SK-N-SH (cell line): ENCODE measurements at regions not wholly inside any gene's neighbourhood (a gene's known extent, or its start where the extent isn't known, plus 50 kb on each side); places are given as distances from the start of the nearest gene placed in this dataset.

Experiments
- CTCF ChIA-PET: fragments of 300-600, 350-600 bp; formaldehyde crosslinking; extraction: SDS; loops from one replicate; lab custom pipeline; 2021; lab: Yijun Ruan, JAX
- POLR2A ChIA-PET: fragments of 350-600 bp; sonication (Branson Sonifier 250); formaldehyde crosslinking; extraction: SDS; loops from one replicate; lab custom pipeline; 2020; ENCODE audit warnings: antibody characterized with exemption, inconsistent platforms; lab: Yijun Ruan, JAX
- DNase-seq: peaks from one replicate; pipeline ENCODE4 v3.0.0; 2012
- H2AFZ ChIP-seq: fragments of 200-600 bp; sonication (generic); 2 replicates; pipeline ENCODE4 v1.8.1; 2016; ENCODE audit warnings: antibody characterized with exemption, mild to moderate bottlenecking, low read depth
- H3F3A ChIP-seq: fragments of 200-600 bp; sonication (generic); replicated peaks from 2 replicates; pipeline ENCODE3; 2016; ENCODE audit warnings: antibody characterized with exemption, mild to moderate bottlenecking; ENCODE audit not compliant: insufficient read depth
- H3K27ac ChIP-seq, 2 experiments: fragments of 200-500 bp in 1 of 2; fragments of 200-600 bp in 1 of 2; sonication (Bioruptor generic) in 1 of 2; sonication (generic), shearing (Covaris generic) in 1 of 2; 2 replicates each; pipeline versions ENCODE4 v1.5.1 to v1.6.1; 2014 to 2016; ENCODE audit warnings: low read depth in 2 of 2, inconsistent platforms in 1 of 2, low read length in 1 of 2, mild to moderate bottlenecking in 1 of 2, mixed read lengths in 1 of 2
- H3K27me3 ChIP-seq: fragments of 200-600 bp; sonication (generic), shearing (Covaris generic); 2 replicates; pipeline ENCODE4 v1.6.1; 2016; ENCODE audit warnings: mixed run types; ENCODE audit not compliant: insufficient read depth
- H3K36me3 ChIP-seq, 2 experiments: fragments of 200-500 bp in 1 of 2; fragments of 200-600 bp in 1 of 2; sonication (Bioruptor generic) in 1 of 2; sonication (generic) in 1 of 2; replicated peaks in 1 of 2; 2 replicates each; pipeline versions ENCODE3 to v1.5.1; 2014 to 2016; ENCODE audit warnings: low read length in 1 of 2, mild to moderate bottlenecking in 1 of 2; ENCODE audit not compliant: insufficient read depth in 2 of 2, control insufficient read depth in 1 of 2
- H3K4me1 ChIP-seq, 2 experiments: fragments of 200-500 bp in 1 of 2; fragments of 200-600 bp in 1 of 2; sonication (Bioruptor generic) in 1 of 2; sonication (generic), shearing (Covaris generic) in 1 of 2; 2 replicates each; pipeline versions ENCODE4 v1.5.1 to v1.6.1; 2014 to 2016; ENCODE audit warnings: low read depth in 1 of 2, low read length in 1 of 2, mixed run types in 1 of 2; ENCODE audit not compliant: insufficient read depth in 2 of 2, control insufficient read depth in 1 of 2
- H3K4me2 ChIP-seq: fragments of 200-600 bp; sonication (generic), shearing (Covaris generic); 2 replicates; pipeline ENCODE4 v1.6.1; 2017; ENCODE audit warnings: mixed run types
- H3K4me3 ChIP-seq, 2 experiments: fragments of 200-500 bp in 1 of 2; fragments of 200-600 bp in 1 of 2; sonication (Bioruptor generic) in 1 of 2; sonication (generic), shearing (Covaris generic) in 1 of 2; 2 replicates each; pipeline versions ENCODE4 v1.5.1 to v1.8.1; 2014 to 2016; ENCODE audit warnings: low read depth in 2 of 2, inconsistent platforms in 1 of 2, low read length in 1 of 2, mild to moderate bottlenecking in 1 of 2, mixed read lengths in 1 of 2, moderate library complexity in 1 of 2
- H3K79me2 ChIP-seq: fragments of 200-600 bp; sonication (generic); 2 replicates; pipeline ENCODE4 v1.8.1; 2017; ENCODE audit warnings: mild to moderate bottlenecking; ENCODE audit not compliant: insufficient read depth
- H3K9ac ChIP-seq: fragments of 200-600 bp; sonication (generic); 2 replicates; pipeline ENCODE4 v1.6.1; 2017; ENCODE audit warnings: mixed run types
- H3K9me2 ChIP-seq: fragments of 200-600 bp; sonication (generic); 2 replicates; pipeline ENCODE4 v1.6.1; 2017; ENCODE audit warnings: mixed run types
- H3K9me3 ChIP-seq: fragments of 200-600 bp; sonication (generic); 2 replicates; pipeline ENCODE4 v1.6.1; 2017; ENCODE audit warnings: mixed run types, mild to moderate bottlenecking, moderate library complexity
- H4K20me1 ChIP-seq: fragments of 200-600 bp; sonication (generic); 2 replicates; pipeline ENCODE4 v1.6.1; 2017; ENCODE audit warnings: mild to moderate bottlenecking, mixed run types; ENCODE audit not compliant: insufficient read depth
- CHD2 ChIP-seq: fragments of 150-350 bp; IDR thresholded peaks from 2 replicates; pipeline ENCODE4 v1.6.1; 2018; ENCODE audit warnings: low read length; ENCODE audit not compliant: partially characterized antibody
- FOXJ3 ChIP-seq: sonication (generic); formaldehyde crosslinking; IDR thresholded peaks from 2 replicates; pipeline ENCODE4 v1.5.1; 2020; ENCODE audit warnings: mild to moderate bottlenecking, missing genetic modification reagents
- FOXM1 ChIP-seq: IDR thresholded peaks from 2 replicates; pipeline ENCODE4 v1.4.0; 2012; ENCODE audit warnings: low read depth, mild to moderate bottlenecking
- GABPA ChIP-seq: IDR thresholded peaks from 2 replicates; pipeline ENCODE4 v1.4.0; 2012; ENCODE audit warnings: low read depth, mild to moderate bottlenecking
- JUND ChIP-seq: IDR thresholded peaks from 2 replicates; pipeline ENCODE4 v1.4.0; 2012
- MEF2A ChIP-seq: IDR thresholded peaks from 2 replicates; pipeline ENCODE4 v1.4.0; 2012; ENCODE audit warnings: low read depth, borderline replicate concordance
- NFIC ChIP-seq: IDR thresholded peaks from 2 replicates; pipeline ENCODE4 v1.4.0; 2012; ENCODE audit warnings: borderline replicate concordance
- RCOR1 ChIP-seq: fragments of 150-350 bp; IDR thresholded peaks from 2 replicates; pipeline ENCODE4 v1.6.1; 2017; ENCODE audit warnings: antibody characterized with exemption, low read length
- RXRA ChIP-seq: IDR thresholded peaks from 2 replicates; pipeline ENCODE4 v1.4.0; 2012; ENCODE audit warnings: low read depth, mild to moderate bottlenecking, borderline replicate concordance
- SIN3A ChIP-seq: IDR thresholded peaks from 2 replicates; pipeline ENCODE4 v1.6.1; 2012; ENCODE audit warnings: low read depth, mild to moderate bottlenecking, low read length, moderate library complexity, borderline replicate concordance
- SMC3 ChIP-seq: IDR thresholded peaks from 2 replicates; pipeline ENCODE4 v1.6.1; 2012; ENCODE audit warnings: low read depth, low read length, improper control_type of control experiment
- TAF1 ChIP-seq: IDR thresholded peaks from 2 replicates; pipeline ENCODE4 v1.6.1; 2012; ENCODE audit warnings: low read depth, mild to moderate bottlenecking, low read length, moderate library complexity, borderline replicate concordance
- TEAD4 ChIP-seq: IDR thresholded peaks from 2 replicates; pipeline ENCODE4 v1.4.0; 2012; ENCODE audit warnings: mild to moderate bottlenecking, borderline replicate concordance; ENCODE audit not compliant: insufficient read depth
- WGBS: methylation state at CpG from one replicate; pipeline ENCODE4 v1.1.6; 2017; ENCODE audit warnings: low lambda C conversion rate; 5-methylcytosine and 5-hydroxymethylcytosine counted together
- TF ChIP-seq, protein P1 (sequence below): IDR thresholded peaks from 2 replicates; pipeline ENCODE4 v1.4.0; 2012; ENCODE audit warnings: low read depth
- TF ChIP-seq, protein P2 (sequence below): IDR thresholded peaks from 2 replicates; pipeline ENCODE4; 2012
- TF ChIP-seq, protein P3 (sequence below): IDR thresholded peaks from 2 replicates; pipeline ENCODE4 v1.4.0; 2012; ENCODE audit warnings: low read depth, borderline replicate concordance

DNA sequence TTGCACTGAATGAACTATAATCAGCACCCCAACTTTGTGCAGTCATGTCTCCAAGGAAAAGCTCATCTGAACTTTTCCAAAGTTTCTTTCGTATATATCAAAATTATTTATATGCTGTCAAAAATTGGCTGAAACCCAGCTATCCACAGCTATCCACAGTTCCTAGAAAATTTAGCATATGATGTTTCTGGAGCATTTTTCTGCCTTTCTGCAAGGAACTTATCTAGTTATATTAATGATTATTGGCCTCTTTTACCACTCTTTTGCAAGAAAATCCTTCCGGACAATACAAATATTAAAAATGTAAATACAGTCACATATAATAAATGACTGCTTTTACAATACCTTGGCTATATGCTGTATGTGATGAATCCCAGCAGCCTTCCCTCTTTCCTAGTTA is 270.2 kb downstream of the TMEM167A start (continued):
- no peak for TF ChIP-seq NFIC
- no peak for TF ChIP-seq GABPA
- no peak for TF ChIP-seq FOXM1
- TF ChIP-seq, protein P1, sequence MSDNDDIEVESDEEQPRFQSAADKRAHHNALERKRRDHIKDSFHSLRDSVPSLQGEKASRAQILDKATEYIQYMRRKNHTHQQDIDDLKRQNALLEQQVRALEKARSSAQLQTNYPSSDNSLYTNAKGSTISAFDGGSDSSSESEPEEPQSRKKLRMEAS = no peak
- no peak for TF ChIP-seq SMC3
- no peak for TF ChIP-seq TEAD4
- no peak for TF ChIP-seq FOXJ3 (CRISPR knock-in tag)
- no peak for TF ChIP-seq CHD2

DNA sequence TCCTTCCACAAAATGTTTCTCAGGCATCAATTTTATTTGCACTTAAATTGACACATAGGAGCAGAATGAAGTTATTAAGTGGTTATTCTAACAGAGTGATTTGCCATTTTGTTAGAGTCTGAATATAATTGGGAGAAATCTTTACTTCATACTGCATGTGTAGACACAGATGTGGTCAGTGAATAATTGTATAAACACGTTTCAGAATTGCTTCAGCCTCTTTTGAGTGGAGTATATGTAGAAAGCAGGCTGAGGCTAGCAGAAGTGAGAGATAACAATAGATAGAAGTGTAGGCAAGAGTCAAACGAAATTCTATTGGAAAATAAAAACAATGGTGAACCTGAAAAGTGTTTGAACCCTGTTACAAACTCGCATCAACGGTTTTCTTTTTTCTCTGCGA is 270.7 kb downstream of the TMEM167A start:
- no peaks in the 10 kb centered on the region for H3F3A ChIP-seq
- no peaks in the 10 kb centered on the region for H3K4me1 ChIP-seq
- H2AFZ ChIP-seq = no peak overlapping the region
- no peak for DNase-seq
- no peaks in the 10 kb centered on the region for H4K20me1 ChIP-seq
- H3K4me3 ChIP-seq = no peak overlapping the region
- no peaks in the 10 kb centered on the region for H3K36me3 ChIP-seq
- H3K27me3 ChIP-seq = no peaks in the 10 kb centered on the region
- WGBS = 54% methylated on average over 5 of the region's 5 CpGs
- no peak overlapping the region for H3K9ac ChIP-seq
- H3K4me2 ChIP-seq = no peak overlapping the region
- TF ChIP-seq, protein P2, sequence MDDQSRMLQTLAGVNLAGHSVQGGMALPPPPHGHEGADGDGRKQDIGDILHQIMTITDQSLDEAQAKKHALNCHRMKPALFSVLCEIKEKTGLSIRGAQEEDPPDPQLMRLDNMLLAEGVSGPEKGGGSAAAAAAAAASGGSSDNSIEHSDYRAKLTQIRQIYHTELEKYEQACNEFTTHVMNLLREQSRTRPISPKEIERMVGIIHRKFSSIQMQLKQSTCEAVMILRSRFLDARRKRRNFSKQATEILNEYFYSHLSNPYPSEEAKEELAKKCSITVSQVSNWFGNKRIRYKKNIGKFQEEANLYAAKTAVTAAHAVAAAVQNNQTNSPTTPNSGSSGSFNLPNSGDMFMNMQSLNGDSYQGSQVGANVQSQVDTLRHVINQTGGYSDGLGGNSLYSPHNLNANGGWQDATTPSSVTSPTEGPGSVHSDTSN = no peak
- TF ChIP-seq RXRA (no peak), RCOR1 (no peak), GABPA (no peak), FOXM1 (no peak), FOXJ3 (CRISPR knock-in tag) (no peak), JUND (no peak), MEF2A (no peak), SIN3A (no peak), TAF1 (no peak)
- TF ChIP-seq, protein P3, sequence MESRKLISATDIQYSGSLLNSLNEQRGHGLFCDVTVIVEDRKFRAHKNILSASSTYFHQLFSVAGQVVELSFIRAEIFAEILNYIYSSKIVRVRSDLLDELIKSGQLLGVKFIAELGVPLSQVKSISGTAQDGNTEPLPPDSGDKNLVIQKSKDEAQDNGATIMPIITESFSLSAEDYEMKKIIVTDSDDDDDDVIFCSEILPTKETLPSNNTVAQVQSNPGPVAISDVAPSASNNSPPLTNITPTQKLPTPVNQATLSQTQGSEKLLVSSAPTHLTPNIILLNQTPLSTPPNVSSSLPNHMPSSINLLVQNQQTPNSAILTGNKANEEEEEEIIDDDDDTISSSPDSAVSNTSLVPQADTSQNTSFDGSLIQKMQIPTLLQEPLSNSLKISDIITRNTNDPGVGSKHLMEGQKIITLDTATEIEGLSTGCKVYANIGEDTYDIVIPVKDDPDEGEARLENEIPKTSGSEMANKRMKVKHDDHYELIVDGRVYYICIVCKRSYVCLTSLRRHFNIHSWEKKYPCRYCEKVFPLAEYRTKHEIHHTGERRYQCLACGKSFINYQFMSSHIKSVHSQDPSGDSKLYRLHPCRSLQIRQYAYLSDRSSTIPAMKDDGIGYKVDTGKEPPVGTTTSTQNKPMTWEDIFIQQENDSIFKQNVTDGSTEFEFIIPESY = no peak
- no peaks in the 10 kb centered on the region for H3K79me2 ChIP-seq
- CTCF ChIA-PET = no interaction called here
- POLR2A ChIA-PET = no interaction called here
- no peaks in the 10 kb centered on the region for H3K9me2 ChIP-seq
- H3K9me3 ChIP-seq = no peaks in the 10 kb centered on the region
- H3K27ac ChIP-seq = no peak overlapping the region
